Nephron progenitor cell (in vitro differentiated cells): ENCODE measurements at regions not wholly inside any gene's neighbourhood (a gene's known extent, or its start where the extent isn't known, plus 50 kb on each side); places are given as distances from the start of the nearest gene placed in this dataset.
A peak's percentile ranks its signal among the peaks of the same experiment; 100 is the strongest.

ENCODE experiments used
- DNase-seq: peaks from one replicate; pipeline ENCODE4 v3.0.0; 2021
- H3K27ac Mint-ChIP-seq: 2 replicates; pipeline ENCODE4 v1.8.0; 2021; ENCODE audit warnings: mild to moderate bottlenecking, moderate library complexity, mixed read lengths
- H3K27me3 Mint-ChIP-seq: 2 replicates; pipeline ENCODE4 v1.8.0; 2021; ENCODE audit warnings: mild to moderate bottlenecking, low read depth, mixed read lengths; ENCODE audit not compliant: poor library complexity
- H3K36me3 Mint-ChIP-seq: 2 replicates; pipeline ENCODE4 v1.8.0; 2021; ENCODE audit warnings: low read depth, mixed read lengths
- H3K4me1 Mint-ChIP-seq: 2 replicates; pipeline ENCODE4 v1.8.0; 2021; ENCODE audit warnings: mixed read lengths
- H3K4me3 Mint-ChIP-seq: 2 replicates; pipeline ENCODE4 v1.8.0; 2021; ENCODE audit warnings: mild to moderate bottlenecking, moderate library complexity, mixed read lengths
- H3K9me3 Mint-ChIP-seq: 2 replicates; pipeline ENCODE4 v1.8.0; 2021; ENCODE audit warnings: mild to moderate bottlenecking, moderate library complexity, mixed read lengths
- CTCF ChIP-seq: fragments of 200-600 bp; sonication (generic); IDR thresholded peaks from 2 replicates; pipeline ENCODE4 v1.5.0; 2021; ENCODE audit warnings: antibody characterized with exemption

GRCh38 chr12:94041850-94042249 is 106.5 kb upstream of the PLXNC1 start:
- no peak overlapping the region for H3K4me3 Mint-ChIP-seq
- TF ChIP-seq CTCF = no peak
- H3K27ac Mint-ChIP-seq = peak overlapping the region; percentile 1
- no peak for DNase-seq
- H3K27me3 Mint-ChIP-seq = no peaks in the 10 kb centered on the region
- peaks cover 15% of the 10 kb centered on the region for H3K4me1 Mint-ChIP-seq
- H3K9me3 Mint-ChIP-seq = peaks cover 22% of the 10 kb centered on the region
- no peaks in the 10 kb centered on the region for H3K36me3 Mint-ChIP-seq

- Mint-ChIP-seq H3K27me3 (no peaks in the 10 kb centered on the region), H3K36me3 (no peaks in the 10 kb centered on the region), H3K27ac (peak overlapping the region; percentile 1), H3K9me3 (peaks cover 22% of the 10 kb centered on the region), H3K4me1 (peaks cover 20% of the 10 kb centered on the region), H3K4me3 (no peak overlapping the region)
- no peak for DNase-seq
- TF ChIP-seq CTCF = no peak
Observed at GRCh38 chr12:94042321-94042720, 106.1 kb upstream of the PLXNC1 start.

- no peak for DNase-seq
- no peak for TF ChIP-seq CTCF
- H3K36me3 Mint-ChIP-seq = no peaks in the 10 kb centered on the region
Observed at GRCh38 chr12:94046626-94047410, 101.6 kb upstream of the PLXNC1 start.

GRCh38 chr12:94047781-94048567 is 100.4 kb upstream of the PLXNC1 start:
- peak overlapping the region; percentile 2 for H3K27ac Mint-ChIP-seq
- no peak for TF ChIP-seq CTCF

More at GRCh38 chr12:94046626-94047410, 101.6 kb upstream of the PLXNC1 start:
- Mint-ChIP-seq H3K4me3 (no peak overlapping the region), H3K27ac (no peak overlapping the region), H3K4me1 (peaks cover 28% of the 10 kb centered on the region), H3K9me3 (peaks cover 7% of the 10 kb centered on the region), H3K27me3 (no peaks in the 10 kb centered on the region)

GRCh38 chr12:94048757-94049156 is 99.6 kb upstream of the PLXNC1 start:
- no peak for DNase-seq
- peaks cover 10% of the 10 kb centered on the region for H3K9me3 Mint-ChIP-seq
- H3K27me3 Mint-ChIP-seq = no peaks in the 10 kb centered on the region
- H3K4me1 Mint-ChIP-seq = peaks cover 23% of the 10 kb centered on the region
- TF ChIP-seq CTCF = no peak
- no peak overlapping the region for H3K4me3 Mint-ChIP-seq
- no peaks in the 10 kb centered on the region for H3K36me3 Mint-ChIP-seq
- H3K27ac Mint-ChIP-seq = no peak overlapping the region

More at GRCh38 chr12:94047781-94048567, 100.4 kb upstream of the PLXNC1 start:
- H3K4me3 Mint-ChIP-seq = no peak overlapping the region
- peaks cover 23% of the 10 kb centered on the region for H3K4me1 Mint-ChIP-seq
- no peaks in the 10 kb centered on the region for H3K36me3 Mint-ChIP-seq
- no peaks in the 10 kb centered on the region for H3K27me3 Mint-ChIP-seq
- DNase-seq = no peak
- peaks cover 7% of the 10 kb centered on the region for H3K9me3 Mint-ChIP-seq
